HG03520 (cell line): ENCODE measurements at regions not wholly inside any gene's neighbourhood (a gene's known extent, or its start where the extent isn't known, plus 50 kb on each side); places are given as distances from the start of the nearest gene placed in this dataset.

Experiments
- ATAC-seq: cut with Tn5 transposase; IDR thresholded peaks from one replicate; pipeline ENCODE4 v1.9.1; 2021; ENCODE audit warnings: mild to moderate bottlenecking, moderate library complexity; ENCODE audit not compliant: unreplicated experiment

- ATAC-seq, result no peak
These were observed 67.8 kb upstream of the ITGA11 start for GRCh38 chr15:68499620-68500312.

- no peak for ATAC-seq
These were observed 68.6 kb upstream of the ITGA11 start for GRCh38 chr15:68500363-68501258.

- no peak for ATAC-seq
These were observed 69.3 kb upstream of the ITGA11 start for GRCh38 chr15:68501259-68501591.

- no peak for ATAC-seq
These were observed 69.7 kb upstream of the ITGA11 start for GRCh38 chr15:68501616-68502015.

- no peak for ATAC-seq
These were observed 70.5 kb upstream of the ITGA11 start for GRCh38 chr15:68502398-68502901.

GRCh38 chr15:68503213-68503612 lies 71.2 kb upstream of the ITGA11 start:
- ATAC-seq, result no peak

- ATAC-seq, result no peak
These were observed 72.1 kb upstream of the ITGA11 start for GRCh38 chr15:68503791-68504680.

GRCh38 chr15:68504681-68505170 lies 72.8 kb upstream of the ITGA11 start:
- ATAC-seq, result no peak

GRCh38 chr15:68506071-68506470 lies 72.7 kb upstream of the CORO2B start:
- no peak for ATAC-seq

GRCh38 chr15:68507447-68507846 lies 71.3 kb upstream of the CORO2B start:
- ATAC-seq, result no peak

GRCh38 chr15:68508485-68509189 lies 70.2 kb upstream of the CORO2B start:
- no peak for ATAC-seq

- no peak for ATAC-seq
These were observed 68.2 kb upstream of the CORO2B start for GRCh38 chr15:68510558-68510957.

GRCh38 chr15:68511073-68511991 lies 67.5 kb upstream of the CORO2B start:
- ATAC-seq, result no peak

- ATAC-seq, result no peak
These were observed 66.7 kb upstream of the CORO2B start for GRCh38 chr15:68512052-68512451.

GRCh38 chr15:68512598-68512997 lies 66.2 kb upstream of the CORO2B start:
- ATAC-seq, result no peak

- ATAC-seq, result no peak
These were observed 63.3 kb upstream of the CORO2B start for GRCh38 chr15:68515371-68516095.

- no peak for ATAC-seq
These were observed 61.5 kb upstream of the CORO2B start for GRCh38 chr15:68517285-68517761.

- no peak for ATAC-seq
These were observed 60.7 kb upstream of the CORO2B start for GRCh38 chr15:68518046-68518445.
